ENCODE measurements at regions not wholly inside any gene's neighbourhood (a gene's known extent, or its start where the extent isn't known, plus 50 kb on each side); places are given as distances from the start of the nearest gene placed in this dataset.

- TF ChIP-seq, protein P1, sequence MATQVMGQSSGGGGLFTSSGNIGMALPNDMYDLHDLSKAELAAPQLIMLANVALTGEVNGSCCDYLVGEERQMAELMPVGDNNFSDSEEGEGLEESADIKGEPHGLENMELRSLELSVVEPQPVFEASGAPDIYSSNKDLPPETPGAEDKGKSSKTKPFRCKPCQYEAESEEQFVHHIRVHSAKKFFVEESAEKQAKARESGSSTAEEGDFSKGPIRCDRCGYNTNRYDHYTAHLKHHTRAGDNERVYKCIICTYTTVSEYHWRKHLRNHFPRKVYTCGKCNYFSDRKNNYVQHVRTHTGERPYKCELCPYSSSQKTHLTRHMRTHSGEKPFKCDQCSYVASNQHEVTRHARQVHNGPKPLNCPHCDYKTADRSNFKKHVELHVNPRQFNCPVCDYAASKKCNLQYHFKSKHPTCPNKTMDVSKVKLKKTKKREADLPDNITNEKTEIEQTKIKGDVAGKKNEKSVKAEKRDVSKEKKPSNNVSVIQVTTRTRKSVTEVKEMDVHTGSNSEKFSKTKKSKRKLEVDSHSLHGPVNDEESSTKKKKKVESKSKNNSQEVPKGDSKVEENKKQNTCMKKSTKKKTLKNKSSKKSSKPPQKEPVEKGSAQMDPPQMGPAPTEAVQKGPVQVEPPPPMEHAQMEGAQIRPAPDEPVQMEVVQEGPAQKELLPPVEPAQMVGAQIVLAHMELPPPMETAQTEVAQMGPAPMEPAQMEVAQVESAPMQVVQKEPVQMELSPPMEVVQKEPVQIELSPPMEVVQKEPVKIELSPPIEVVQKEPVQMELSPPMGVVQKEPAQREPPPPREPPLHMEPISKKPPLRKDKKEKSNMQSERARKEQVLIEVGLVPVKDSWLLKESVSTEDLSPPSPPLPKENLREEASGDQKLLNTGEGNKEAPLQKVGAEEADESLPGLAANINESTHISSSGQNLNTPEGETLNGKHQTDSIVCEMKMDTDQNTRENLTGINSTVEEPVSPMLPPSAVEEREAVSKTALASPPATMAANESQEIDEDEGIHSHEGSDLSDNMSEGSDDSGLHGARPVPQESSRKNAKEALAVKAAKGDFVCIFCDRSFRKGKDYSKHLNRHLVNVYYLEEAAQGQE (IDR thresholded peaks at IDR 0.05) = no peak
- TF ChIP-seq HNF4A (conservative IDR thresholded peaks at IDR 0.05) = no peak
- no peak for TF ChIP-seq SP1 (IDR thresholded peaks at IDR 0.05)
- no peak for TF ChIP-seq FOXA1 (IDR thresholded peaks at IDR 0.05)
- TF ChIP-seq, protein P2, sequence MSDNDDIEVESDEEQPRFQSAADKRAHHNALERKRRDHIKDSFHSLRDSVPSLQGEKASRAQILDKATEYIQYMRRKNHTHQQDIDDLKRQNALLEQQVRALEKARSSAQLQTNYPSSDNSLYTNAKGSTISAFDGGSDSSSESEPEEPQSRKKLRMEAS (IDR thresholded peaks at IDR 0.05) = no peak
- TF ChIP-seq RAD21 (IDR thresholded peaks at IDR 0.05) = no peak
- no peak for TF ChIP-seq FOXA2 (IDR thresholded peaks at IDR 0.05)
- TF ChIP-seq EGR1 (IDR thresholded peaks at IDR 0.05; ENCODE audit: low read depth in 2 of 2) = no peak
- TF ChIP-seq GABPA (IDR thresholded peaks at IDR 0.05 in 1 of 2, conservative IDR thresholded peaks at IDR 0.05 in 1 of 2) = no peak
- TF ChIP-seq HNF4G (IDR thresholded peaks at IDR 0.05) = no peak
- no peak for TF ChIP-seq TAF1 (conservative IDR thresholded peaks at IDR 0.05)
- TF ChIP-seq YY1 (IDR thresholded peaks at IDR 0.05) = no peak
- TF ChIP-seq NR2F2 (IDR thresholded peaks at IDR 0.05) = no peak
- TF ChIP-seq, protein P3, sequence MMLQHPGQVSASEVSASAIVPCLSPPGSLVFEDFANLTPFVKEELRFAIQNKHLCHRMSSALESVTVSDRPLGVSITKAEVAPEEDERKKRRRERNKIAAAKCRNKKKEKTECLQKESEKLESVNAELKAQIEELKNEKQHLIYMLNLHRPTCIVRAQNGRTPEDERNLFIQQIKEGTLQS (IDR thresholded peaks at IDR 0.05) = no peak
- no peak for TF ChIP-seq JUND (IDR thresholded peaks at IDR 0.05)
- TF ChIP-seq RXRA (IDR thresholded peaks at IDR 0.05) = no peak
- TF ChIP-seq, protein P4, sequence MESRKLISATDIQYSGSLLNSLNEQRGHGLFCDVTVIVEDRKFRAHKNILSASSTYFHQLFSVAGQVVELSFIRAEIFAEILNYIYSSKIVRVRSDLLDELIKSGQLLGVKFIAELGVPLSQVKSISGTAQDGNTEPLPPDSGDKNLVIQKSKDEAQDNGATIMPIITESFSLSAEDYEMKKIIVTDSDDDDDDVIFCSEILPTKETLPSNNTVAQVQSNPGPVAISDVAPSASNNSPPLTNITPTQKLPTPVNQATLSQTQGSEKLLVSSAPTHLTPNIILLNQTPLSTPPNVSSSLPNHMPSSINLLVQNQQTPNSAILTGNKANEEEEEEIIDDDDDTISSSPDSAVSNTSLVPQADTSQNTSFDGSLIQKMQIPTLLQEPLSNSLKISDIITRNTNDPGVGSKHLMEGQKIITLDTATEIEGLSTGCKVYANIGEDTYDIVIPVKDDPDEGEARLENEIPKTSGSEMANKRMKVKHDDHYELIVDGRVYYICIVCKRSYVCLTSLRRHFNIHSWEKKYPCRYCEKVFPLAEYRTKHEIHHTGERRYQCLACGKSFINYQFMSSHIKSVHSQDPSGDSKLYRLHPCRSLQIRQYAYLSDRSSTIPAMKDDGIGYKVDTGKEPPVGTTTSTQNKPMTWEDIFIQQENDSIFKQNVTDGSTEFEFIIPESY (IDR thresholded peaks at IDR 0.05) = no peak
- TF ChIP-seq, protein P5, sequence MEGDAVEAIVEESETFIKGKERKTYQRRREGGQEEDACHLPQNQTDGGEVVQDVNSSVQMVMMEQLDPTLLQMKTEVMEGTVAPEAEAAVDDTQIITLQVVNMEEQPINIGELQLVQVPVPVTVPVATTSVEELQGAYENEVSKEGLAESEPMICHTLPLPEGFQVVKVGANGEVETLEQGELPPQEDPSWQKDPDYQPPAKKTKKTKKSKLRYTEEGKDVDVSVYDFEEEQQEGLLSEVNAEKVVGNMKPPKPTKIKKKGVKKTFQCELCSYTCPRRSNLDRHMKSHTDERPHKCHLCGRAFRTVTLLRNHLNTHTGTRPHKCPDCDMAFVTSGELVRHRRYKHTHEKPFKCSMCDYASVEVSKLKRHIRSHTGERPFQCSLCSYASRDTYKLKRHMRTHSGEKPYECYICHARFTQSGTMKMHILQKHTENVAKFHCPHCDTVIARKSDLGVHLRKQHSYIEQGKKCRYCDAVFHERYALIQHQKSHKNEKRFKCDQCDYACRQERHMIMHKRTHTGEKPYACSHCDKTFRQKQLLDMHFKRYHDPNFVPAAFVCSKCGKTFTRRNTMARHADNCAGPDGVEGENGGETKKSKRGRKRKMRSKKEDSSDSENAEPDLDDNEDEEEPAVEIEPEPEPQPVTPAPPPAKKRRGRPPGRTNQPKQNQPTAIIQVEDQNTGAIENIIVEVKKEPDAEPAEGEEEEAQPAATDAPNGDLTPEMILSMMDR (IDR thresholded peaks at IDR 0.05; ENCODE audit: low read depth, low read length, missing input control) = no peak
- no peaks in the 10 kb centered on the region for H3K27me3 ChIP-seq (ENCODE audit: control insufficient read depth in 4 of 4, insufficient read depth in 4 of 4, low read length in 3 of 4)
- H3K36me3 ChIP-seq (ENCODE audit: control insufficient read depth in 4 of 4, insufficient read depth in 3 of 4, low read depth in 1 of 4, low read length in 3 of 4) = no peaks in the 10 kb centered on the region
- WGBS = 87% methylated on average over 4 of the region's 4 CpGs
- no peak overlapping the region for H3K9ac ChIP-seq (ENCODE audit: low read depth in 1 of 2, low read length in 2 of 2)
- no peaks in the 10 kb centered on the region for H3K4me1 ChIP-seq (ENCODE audit: control insufficient read depth in 4 of 4, insufficient read depth in 4 of 4, low read length in 3 of 4)
- H3K4me3 ChIP-seq (ENCODE audit: low read depth in 1 of 3, low read length in 3 of 3) = no peak overlapping the region
- H3K27ac ChIP-seq (ENCODE audit: low read depth in 1 of 2, low read length in 2 of 2) = no peak overlapping the region
- no peaks in the 10 kb centered on the region for H3K9me3 ChIP-seq (ENCODE audit: control insufficient read depth in 4 of 4, low read length in 3 of 4)
- no peak for DNase-seq (ENCODE audit: low spot score)
These were observed 133.6 kb downstream of the UBE2E3 start for GRCh38 chr2:181114021-181114420.
